ENCODE measurements at regions not wholly inside any gene's neighbourhood (a gene's known extent, or its start where the extent isn't known, plus 50 kb on each side); places are given as distances from the start of the nearest gene placed in this dataset.

GRCh38 chr2:217553679-217554078, 449.1 kb downstream of the TNS1 start (continued):
- no peak for TF ChIP-seq ETS1 (IDR thresholded peaks at IDR 0.05)
- TF ChIP-seq POLR2AphosphoS5 (IDR thresholded peaks at IDR 0.05; ENCODE audit: low read depth) = no peak
- TF ChIP-seq EZH2 (IDR thresholded peaks at IDR 0.05; ENCODE audit: low read depth, unreplicated experiment) = no peak
- TF ChIP-seq, protein P1, sequence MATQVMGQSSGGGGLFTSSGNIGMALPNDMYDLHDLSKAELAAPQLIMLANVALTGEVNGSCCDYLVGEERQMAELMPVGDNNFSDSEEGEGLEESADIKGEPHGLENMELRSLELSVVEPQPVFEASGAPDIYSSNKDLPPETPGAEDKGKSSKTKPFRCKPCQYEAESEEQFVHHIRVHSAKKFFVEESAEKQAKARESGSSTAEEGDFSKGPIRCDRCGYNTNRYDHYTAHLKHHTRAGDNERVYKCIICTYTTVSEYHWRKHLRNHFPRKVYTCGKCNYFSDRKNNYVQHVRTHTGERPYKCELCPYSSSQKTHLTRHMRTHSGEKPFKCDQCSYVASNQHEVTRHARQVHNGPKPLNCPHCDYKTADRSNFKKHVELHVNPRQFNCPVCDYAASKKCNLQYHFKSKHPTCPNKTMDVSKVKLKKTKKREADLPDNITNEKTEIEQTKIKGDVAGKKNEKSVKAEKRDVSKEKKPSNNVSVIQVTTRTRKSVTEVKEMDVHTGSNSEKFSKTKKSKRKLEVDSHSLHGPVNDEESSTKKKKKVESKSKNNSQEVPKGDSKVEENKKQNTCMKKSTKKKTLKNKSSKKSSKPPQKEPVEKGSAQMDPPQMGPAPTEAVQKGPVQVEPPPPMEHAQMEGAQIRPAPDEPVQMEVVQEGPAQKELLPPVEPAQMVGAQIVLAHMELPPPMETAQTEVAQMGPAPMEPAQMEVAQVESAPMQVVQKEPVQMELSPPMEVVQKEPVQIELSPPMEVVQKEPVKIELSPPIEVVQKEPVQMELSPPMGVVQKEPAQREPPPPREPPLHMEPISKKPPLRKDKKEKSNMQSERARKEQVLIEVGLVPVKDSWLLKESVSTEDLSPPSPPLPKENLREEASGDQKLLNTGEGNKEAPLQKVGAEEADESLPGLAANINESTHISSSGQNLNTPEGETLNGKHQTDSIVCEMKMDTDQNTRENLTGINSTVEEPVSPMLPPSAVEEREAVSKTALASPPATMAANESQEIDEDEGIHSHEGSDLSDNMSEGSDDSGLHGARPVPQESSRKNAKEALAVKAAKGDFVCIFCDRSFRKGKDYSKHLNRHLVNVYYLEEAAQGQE (IDR thresholded peaks at IDR 0.05; ENCODE audit: unreplicated experiment) = no peak
- TF ChIP-seq CREB1 (CRISPR knock-in tag; IDR thresholded peaks at IDR 0.05; ENCODE audit: low read depth) = no peak
- TF ChIP-seq, protein P2, sequence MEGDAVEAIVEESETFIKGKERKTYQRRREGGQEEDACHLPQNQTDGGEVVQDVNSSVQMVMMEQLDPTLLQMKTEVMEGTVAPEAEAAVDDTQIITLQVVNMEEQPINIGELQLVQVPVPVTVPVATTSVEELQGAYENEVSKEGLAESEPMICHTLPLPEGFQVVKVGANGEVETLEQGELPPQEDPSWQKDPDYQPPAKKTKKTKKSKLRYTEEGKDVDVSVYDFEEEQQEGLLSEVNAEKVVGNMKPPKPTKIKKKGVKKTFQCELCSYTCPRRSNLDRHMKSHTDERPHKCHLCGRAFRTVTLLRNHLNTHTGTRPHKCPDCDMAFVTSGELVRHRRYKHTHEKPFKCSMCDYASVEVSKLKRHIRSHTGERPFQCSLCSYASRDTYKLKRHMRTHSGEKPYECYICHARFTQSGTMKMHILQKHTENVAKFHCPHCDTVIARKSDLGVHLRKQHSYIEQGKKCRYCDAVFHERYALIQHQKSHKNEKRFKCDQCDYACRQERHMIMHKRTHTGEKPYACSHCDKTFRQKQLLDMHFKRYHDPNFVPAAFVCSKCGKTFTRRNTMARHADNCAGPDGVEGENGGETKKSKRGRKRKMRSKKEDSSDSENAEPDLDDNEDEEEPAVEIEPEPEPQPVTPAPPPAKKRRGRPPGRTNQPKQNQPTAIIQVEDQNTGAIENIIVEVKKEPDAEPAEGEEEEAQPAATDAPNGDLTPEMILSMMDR (conservative IDR thresholded peaks at IDR 0.05; ENCODE audit: low read depth in 2 of 2) = no peak
- no peak for TF ChIP-seq STAT1 (IDR thresholded peaks at IDR 0.05; ENCODE audit: unreplicated experiment)
- no peak for TF ChIP-seq ZNF331 (CRISPR knock-in tag; IDR thresholded peaks at IDR 0.05; ENCODE audit: low read depth)
- no peak for TF ChIP-seq ZNF114 (CRISPR knock-in tag; IDR thresholded peaks at IDR 0.05)

GRCh38 chr2:217553202-217553601, 449.6 kb downstream of the TNS1 start:
- Histone ChIP-seq H3K27ac (ENCODE audit: low read depth) (no peak overlapping the region), H3K36me3 (ENCODE audit: insufficient read depth) (no peaks in the 10 kb centered on the region), H3K27me3 (ENCODE audit: insufficient read depth) (no peaks in the 10 kb centered on the region), H2AFZ (no peak overlapping the region), H3K4me2 (no peak overlapping the region), H3K9me2 (ENCODE audit: insufficient read depth) (no peaks in the 10 kb centered on the region), H3F3A (replicated peaks; ENCODE audit: low read depth) (no peaks in the 10 kb centered on the region), H3K4me1 (ENCODE audit: insufficient read depth) (peaks cover 23% of the 10 kb centered on the region), H4K20me1 (replicated peaks; ENCODE audit: insufficient read depth) (no peaks in the 10 kb centered on the region), H3K4me3 (no peak overlapping the region), H3K79me2 (replicated peaks; ENCODE audit: insufficient read depth) (no peaks in the 10 kb centered on the region)
- Mint-ChIP-seq H3K36me3 (ENCODE audit: low read depth) (no peaks in the 10 kb centered on the region), H3K27me3 (ENCODE audit: insufficient read depth, low read depth, poor library complexity) (peaks cover 5% of the 10 kb centered on the region), H3K27ac (no peak overlapping the region), H3K4me3 (no peak overlapping the region), H3K4me1 (peaks cover 32% of the 10 kb centered on the region), H3K9me3 (no peaks in the 10 kb centered on the region)
- ATAC-seq (no peak), DNase-seq (ENCODE audit: low spot score) (no peak)
- TF ChIP-seq, protein P2 (conservative IDR thresholded peaks at IDR 0.05; ENCODE audit: low read depth in 2 of 2) = no peak
- TF ChIP-seq EZH2phosphoT487 (IDR thresholded peaks at IDR 0.05; ENCODE audit: unreplicated experiment) (no peak), CREB1 (CRISPR knock-in tag; IDR thresholded peaks at IDR 0.05; ENCODE audit: low read depth) (no peak), ZNF331 (CRISPR knock-in tag; IDR thresholded peaks at IDR 0.05; ENCODE audit: low read depth) (no peak), JUNB (IDR thresholded peaks at IDR 0.05; ENCODE audit: unreplicated experiment) (no peak)
- TF ChIP-seq, protein P1 (IDR thresholded peaks at IDR 0.05; ENCODE audit: unreplicated experiment) = no peak
